ENCODE measurements at regions not wholly inside any gene's neighbourhood (a gene's known extent, or its start where the extent isn't known, plus 50 kb on each side); places are given as distances from the start of the nearest gene placed in this dataset.

DNA sequence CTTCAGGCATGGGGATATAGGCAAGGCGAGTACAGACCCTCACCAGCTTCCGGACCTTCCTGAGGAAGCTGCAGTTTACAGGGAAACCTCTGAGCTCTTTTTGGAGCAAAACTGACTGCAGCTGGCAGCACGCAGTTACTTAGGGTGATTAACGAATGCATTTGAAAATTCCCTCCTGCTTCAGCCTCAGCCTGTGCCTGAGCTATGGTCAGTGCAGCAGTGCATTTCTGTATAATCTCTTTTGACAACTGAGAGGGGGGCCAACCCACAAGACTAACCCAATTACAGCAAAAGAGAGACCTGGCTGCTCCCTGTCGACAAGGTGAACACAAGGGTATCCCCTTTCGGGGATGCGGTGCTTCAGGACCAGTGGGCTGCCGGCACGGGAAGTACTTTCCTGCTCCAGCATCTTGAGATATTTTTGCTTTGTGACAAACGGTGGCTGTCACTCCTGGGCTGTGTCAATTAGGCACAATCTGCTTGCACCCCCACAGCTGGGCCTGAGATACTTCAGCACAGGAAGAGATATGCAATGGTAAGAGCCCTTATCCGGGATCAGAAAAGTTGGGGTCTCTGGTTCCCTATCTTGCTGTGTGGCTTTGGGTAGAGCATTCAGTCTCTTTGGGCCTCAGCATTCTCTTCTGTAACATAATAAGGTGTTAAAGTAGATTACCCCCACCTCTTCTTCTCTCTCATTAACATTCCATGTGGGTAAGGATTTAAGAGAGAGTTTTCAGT lies 141.0 kb downstream of the TMEM17 start:
- DNase-seq = no peak

DNA sequence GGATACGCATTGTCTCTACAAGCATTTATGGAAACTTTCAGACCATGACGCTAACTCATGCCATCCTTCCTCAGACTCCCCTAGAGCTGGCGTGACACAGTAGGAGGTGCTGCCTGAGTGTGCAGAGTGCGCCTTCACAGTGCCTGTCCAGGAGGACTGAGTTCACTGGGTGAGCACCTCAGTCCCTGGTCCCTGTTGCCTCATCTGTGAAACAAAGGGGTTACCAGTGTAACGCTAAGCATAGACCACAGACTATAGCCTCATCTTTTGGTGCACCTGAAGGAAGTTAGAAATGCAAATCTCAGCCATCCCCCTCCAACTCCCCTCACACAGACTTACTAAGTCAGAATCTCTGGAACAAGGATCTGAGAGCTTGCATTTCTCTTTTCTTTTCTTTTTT lies 142.8 kb downstream of the TMEM17 start:
- DNase-seq = no peak

DNA sequence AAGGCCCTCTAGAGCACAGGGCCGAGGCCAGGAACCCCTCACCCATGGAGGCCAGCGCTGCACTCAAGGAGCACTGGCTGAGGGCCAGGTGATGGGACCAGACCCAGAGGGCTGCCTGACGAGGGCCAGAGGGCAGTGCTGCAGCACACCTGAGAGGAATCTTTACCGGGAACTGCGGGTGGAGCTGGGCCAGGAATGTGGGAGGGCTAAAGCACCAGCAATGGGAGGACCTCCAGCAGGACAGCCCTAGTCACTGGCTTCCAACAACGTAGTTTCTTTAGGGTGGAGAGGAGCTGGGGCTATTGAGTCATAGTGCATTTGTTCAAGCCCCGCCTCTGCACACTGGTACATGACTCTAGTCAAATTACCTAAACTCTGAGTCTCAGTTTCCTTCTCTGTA lies 143.4 kb downstream of the TMEM17 start:
- no peak for DNase-seq

DNA sequence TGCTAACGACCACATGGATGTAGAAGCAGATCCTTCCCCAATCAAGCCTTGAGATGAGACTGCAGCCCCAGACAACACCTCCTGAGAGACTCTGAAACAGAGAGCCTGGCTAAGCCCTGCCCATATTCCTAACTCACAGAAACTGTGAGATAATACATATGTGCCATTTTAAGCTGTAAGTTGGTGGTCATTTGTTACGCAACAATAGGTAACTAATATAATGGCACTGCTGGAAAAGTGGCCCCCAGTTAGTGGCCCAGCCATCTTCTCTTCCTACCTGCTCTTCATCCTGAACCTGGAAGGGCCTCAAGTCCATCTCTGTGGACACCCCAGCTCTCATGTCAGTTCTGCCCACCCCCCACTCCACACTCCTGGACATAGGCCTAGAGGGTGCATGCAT lies 144.0 kb downstream of the TMEM17 start:
- no peak for DNase-seq

DNA sequence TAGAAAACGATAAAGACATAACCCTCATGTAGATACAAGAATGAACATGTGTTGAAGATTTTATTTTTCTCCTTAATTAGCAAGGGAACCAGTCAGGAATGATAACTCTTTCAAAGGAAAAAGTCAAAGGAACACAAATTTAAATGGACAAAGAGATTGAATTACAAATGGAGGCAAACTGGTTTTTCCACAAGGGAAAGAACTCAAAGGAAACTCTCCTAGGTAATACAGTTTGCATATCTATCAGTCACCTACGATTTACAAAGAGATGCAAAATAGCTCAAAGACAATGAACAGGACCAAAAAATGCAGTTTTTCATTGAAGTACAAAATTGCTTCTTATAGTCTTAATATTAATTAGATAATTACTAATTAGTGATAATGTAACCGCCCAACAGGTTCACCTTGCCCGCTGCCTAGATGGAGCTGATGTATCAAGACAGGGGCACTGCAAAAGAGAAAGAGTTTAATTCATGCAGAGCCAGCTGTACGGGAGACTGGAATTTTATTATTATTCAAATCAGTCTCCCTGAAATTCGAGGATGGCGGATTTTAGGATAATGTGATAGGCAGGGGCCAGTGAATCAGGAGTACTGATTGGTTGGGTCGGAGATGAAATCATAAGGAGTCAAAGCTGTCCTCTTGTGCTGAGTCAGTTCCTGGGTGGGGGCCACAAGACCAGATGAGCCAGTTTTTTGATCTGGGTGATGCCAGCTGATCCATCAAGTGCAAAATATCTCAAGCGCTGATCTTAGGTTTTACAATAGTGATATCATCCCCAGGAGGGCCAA lies 151.0 kb downstream of the TMEM17 start:
- DNase-seq = no peak

DNA sequence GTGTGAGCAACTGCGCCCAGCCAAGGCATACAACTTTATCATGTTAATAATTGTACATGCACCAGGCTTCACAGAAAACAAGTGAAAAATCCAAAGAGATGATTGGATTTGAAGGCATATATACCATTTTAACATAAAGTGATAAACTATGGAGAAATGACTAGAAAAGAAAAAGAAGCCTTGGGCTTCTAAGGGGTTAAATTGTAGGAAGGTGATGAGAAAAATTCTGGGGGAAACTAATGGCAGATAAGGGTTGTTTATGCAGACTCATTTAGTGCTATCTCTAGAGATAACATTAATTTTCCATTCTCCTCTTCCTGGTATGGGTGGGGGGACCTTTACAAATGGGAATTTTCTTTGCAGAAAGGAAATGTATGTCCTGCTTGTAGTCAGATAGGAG lies 154.0 kb downstream of the TMEM17 start:
- no peak for DNase-seq

DNA sequence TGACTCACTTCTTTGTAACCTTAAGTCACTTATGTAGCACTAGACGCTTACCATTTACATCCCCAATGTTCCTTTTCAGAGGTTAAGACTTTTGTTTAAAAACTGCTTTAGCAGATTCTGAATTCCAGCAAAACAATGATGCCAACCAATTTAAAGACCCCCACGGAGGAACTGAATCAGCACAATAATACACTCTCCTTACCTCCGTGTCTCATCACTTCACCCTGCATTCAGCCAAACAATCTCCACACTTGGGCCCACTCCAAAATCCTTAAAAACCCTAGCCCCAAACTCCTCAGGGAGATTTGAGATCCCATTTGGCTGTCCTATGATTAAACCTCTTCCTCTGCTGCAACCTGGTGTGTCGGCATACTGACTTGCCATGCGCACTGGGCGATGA lies 153.9 kb downstream of the B3GNT2 start:
- DNase-seq = no peak

DNA sequence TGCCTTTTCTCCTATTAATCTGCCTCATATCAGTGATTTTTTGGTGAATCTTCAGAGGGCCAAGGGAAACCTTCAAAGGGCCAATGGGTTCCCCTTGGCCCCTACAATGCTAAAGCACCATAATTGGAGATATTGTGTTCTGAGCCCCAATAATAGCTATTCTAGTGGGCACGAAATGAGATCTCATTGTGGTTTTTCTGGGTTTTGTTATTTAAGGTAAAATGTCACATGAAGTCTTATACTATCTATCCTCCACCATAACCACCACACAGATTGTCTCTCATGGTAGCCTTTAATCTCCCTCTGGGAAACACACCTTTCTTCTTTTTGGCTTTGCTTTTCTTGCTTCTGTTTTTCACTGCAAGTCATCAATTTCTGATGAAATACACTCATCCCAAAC lies 152.8 kb downstream of the B3GNT2 start:
- no peak for DNase-seq

DNA sequence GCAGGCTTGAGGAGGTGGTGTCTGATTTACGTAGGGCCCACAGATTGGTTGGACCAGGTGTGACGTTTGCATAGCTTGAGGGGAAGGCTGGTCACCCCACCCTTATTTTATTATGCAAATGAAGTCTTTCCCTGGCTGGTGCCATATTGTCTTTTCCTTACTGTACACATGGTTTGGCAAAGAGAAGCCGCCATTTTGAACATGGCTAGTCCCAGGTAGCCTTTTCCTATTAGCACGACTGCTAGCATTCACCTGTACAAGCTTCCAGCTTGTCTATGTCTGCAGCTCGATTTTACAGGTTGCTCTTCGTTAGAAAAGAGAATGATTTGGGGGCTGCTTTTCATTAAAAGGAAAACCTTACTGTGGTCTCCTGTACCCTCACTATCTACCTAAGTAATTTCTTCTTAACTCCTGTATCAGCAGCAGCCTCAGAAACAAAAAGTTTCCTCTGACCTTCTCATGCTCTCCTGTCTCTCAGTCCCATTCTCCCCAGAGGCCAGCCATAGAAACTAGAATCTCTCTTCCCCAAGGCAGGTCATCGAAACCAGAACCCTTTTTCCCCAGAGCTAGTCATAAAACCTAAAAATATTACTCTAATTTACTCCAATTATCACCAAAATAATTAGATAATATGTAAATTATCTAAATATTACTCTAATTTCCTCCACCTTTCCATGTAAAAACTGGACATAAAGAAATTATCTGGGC lies 151.8 kb downstream of the B3GNT2 start:
- DNase-seq = no peak

DNA sequence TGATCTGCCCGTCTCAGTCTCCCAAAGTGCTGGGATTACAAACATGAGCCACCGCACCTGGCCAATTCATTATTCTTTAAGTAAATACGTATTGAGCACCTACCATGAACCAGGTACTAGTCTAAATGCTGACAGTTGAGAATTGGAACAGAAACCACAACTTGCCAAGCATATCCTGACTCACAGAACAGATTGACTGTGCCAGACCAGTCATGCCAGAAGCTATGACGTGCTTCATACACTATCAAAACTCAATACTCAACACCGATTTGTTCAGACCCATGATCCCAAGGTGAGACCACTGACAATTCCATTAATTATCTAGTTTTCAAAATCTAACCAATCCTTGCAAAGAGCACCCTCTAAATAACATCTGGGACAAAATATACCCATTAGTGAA lies 148.6 kb downstream of the B3GNT2 start:
- no peak for DNase-seq

DNA sequence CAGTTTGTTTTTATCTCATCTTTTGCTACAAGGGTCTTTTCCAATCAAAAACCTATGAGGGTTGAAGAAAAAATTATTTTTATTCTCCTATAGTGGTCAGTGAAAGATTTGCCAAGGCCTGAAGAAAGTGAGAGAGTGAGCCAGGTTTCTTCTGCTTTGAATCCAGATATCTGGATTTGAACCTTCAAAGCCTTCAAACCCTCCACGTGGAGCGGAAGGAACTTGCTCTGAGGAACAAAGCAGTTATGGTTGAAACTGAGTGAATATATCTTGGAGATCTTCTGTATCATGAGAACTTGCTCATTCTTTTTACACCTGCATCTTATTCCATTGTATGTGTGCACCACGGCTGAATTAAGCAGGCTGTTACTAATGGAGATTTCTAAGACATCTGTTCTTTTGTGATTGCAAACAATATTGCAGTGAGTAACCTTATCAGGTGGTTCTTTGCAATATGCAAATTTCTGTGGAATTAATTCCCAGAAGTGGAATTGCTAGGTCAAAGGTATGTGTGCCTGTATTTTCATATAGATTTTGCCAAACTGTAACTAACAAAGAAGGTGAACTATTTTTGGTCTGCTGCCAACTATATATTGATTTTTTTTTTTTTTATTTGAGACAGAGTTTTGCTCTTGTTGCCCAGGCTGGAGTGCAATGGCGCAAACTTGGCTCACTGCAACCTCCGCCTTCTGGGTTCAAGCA lies 147.9 kb downstream of the B3GNT2 start:
- peak; percentile 81 for DNase-seq

DNA sequence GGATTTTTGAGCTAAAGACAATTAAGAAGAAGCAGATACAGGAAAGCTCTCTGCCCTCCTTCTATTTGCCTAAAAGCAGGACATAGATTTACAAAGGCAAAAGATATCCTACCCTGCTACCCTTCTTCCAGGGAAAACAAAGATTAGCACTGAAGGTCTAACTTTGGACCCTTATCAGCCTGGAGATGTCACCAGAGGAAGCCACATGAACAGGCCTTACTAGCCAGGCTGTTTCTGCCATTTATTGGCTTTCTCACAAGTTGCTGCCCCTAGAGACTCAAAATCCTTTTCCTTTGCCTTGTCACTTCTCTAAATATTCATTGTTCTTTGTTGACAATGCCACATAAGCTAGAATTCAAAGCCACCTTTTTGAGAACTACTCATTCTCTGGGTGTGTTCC lies 147.3 kb downstream of the B3GNT2 start:
- DNase-seq = no peak

DNA sequence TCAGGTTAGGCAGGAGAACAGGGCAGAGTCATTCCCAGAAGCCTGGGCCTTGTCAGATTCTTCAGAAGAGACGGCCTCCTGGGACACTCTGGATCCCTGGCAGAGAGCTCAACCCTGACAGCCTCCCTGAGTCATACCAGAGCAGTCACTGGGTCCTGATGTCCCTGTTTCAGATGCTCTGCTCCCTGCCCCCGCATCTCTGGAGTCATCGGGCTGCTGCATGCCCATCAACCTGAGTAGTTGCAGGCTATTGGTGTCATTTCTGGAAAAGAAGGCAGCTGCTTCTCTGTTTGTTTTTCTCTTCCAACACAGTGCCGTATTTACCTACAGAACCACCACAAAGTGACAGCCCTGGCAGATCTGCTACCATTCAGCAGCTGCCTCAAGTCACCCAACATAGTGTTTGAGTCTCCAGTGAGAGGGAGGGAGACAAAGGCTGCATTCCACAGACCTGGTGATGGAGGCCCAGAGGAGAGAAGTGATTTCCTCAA lies 145.1 kb downstream of the B3GNT2 start:
- peak; percentile 92 for DNase-seq

DNA sequence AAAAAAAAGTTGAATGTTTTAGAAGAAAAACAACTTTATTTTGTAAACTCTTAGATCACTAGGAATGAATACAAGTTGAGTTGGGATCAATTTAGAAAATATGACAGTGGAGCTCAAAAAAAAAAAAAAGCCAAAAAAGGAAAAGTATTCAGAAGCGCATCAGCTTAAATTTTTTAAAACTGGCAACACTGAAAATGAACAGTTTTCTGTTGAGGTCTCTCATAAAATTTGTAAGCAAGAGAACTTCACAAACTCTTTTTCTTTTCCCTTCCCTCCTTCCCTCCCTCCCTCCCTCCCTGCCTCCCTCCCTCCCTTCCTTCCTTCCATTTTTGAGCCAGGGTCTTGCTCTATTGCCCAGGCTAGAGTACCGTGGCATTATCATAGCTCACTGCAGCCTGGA lies 143.9 kb downstream of the B3GNT2 start:
- DNase-seq = no peak

DNA sequence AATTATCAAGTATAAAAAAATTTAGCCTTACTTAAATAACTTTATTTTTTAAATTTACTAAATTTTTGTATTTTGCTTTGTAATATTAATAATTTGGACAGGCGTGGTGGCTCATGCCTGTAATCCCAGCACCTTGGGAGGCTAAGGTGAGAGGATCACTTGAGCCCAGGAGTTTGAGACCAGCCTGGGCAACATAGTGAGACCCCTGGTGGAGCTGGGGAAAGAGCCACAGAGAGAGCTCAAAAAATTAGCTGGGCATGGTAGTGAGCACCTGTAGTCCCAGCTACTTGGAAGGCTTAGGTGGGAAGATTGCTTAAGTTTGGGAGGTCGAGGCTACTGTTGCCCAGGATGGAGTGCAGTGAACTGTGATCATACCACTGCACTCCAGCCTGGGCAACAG lies 143.5 kb downstream of the B3GNT2 start:
- no peak for DNase-seq

DNA sequence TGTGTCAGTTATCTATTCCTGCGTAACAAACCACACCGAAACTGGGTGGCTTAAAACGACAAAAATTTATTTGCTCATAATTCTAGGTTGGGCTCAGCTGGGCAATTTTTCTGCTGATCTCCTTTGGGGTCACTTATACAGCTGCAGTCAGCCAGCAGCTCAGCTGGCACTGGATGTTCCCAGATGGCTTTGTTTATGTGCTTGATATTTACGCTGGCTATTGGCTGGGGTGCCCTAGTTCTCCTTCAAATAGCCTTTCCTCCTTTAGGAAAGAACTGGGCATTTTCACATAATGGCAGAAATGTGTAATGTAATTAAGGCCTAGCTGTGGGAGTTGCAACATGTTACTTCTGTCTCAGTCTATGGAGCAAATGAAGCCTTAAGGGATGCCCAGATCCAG lies 142.2 kb downstream of the B3GNT2 start:
- DNase-seq = peak; percentile 71

DNA sequence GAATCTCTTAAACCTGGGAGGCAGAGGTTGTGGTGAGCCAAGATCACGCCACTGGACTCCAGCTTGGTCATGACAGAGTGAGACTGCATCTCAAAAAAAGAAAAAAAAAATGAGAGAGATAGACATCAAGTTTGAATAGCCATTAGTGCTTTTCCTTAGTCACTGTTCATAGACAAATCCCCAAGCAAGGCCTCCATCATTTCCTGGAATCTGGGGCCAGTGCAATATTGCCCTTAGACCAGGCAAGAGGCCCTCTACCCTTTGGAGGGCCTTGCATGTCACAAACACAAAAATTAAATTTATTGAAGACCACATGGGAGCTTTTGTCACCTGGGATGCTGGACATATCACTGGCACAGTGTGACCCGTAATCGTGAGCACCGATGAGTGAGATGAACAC lies 141.5 kb downstream of the B3GNT2 start:
- no peak for DNase-seq

DNA sequence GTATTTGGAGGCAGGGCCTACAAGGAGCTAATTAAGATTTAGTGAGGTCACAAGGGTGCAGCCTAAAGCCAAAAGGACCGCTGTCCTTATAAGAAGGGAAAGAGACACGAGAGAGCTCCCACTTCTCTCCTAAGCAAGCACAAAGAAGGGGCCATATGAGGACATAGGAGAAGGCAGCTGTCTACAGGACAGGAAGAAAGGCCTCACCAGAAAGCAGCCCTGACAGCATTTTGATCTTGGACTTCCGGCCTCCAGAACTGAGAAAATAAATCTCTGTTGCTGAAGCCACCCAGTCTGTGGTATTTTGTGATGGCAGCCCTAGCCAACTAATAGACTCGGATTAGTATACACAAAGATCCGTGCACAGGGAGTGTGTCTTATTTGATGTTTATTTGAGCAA lies 139.7 kb downstream of the B3GNT2 start:
- DNase-seq = no peak

DNA sequence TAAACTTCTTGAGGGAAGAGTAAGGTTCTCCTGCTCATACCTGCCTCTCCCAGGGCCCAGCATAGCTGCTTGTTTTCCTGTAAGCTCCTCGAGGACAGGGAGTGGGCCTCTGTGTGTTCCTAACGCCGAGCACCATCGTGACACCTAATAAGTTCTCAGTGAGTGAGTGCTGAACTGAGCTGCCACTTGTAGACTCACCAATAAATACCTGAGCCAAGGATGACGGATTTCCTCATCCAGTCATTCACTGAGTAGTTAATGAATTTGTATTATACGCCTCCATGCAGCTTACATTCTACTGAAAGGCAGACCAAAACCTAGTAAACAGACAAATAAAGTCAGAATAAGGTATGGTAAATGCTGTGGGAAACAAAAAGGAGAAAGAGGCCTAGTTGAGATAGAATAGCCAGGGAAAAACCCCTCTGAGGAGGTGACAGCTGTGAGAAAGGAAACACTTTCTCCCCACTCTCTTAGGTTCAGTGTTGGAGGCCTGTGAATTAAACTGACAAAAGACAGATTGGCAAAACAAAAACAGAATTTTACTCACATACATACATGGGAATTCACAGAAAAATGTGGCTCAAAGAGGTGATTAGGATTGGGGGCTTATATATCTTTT lies 138.6 kb downstream of the B3GNT2 start:
- DNase-seq = peak; percentile 6

DNA sequence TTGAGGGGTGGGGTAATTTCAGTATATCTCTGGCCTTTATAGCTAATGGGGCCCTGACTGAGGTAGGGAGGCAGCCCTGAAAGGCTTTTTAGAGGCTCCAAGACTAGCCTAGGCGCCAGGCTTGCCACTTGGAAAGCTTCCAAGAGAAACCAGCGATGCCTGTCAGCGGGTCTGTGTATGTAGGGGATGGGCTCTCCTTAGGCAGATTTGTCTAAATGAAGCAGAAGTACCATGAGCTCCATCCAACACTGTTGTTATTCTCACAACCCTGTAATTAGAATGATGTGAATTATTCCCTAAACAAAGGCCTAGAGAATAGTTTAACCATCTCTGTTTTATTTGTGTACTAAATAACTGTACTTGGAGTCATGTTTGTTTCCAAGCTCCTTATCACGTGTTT lies 138.1 kb downstream of the B3GNT2 start:
- DNase-seq = peak; percentile 64

DNA sequence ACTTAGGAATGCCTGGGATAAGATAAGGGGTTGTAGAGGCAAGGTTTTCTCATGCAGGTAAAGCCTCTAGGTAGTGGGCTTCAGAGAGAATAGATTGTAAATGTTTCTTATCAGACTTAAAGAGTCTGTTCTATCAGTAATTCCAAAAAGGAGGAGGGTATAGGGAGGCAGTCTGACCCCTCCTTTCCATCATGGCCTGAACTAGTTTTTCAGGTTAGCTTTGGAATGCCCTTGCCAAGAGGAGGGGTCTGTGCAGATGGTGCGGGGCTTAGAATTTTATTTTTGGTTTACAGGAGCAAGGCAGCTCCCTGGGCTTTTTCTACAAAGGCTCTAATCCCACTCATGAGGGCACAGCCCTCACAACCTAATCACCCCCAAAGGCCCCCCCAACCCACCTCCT lies 135.0 kb downstream of the B3GNT2 start:
- no peak for DNase-seq

DNA sequence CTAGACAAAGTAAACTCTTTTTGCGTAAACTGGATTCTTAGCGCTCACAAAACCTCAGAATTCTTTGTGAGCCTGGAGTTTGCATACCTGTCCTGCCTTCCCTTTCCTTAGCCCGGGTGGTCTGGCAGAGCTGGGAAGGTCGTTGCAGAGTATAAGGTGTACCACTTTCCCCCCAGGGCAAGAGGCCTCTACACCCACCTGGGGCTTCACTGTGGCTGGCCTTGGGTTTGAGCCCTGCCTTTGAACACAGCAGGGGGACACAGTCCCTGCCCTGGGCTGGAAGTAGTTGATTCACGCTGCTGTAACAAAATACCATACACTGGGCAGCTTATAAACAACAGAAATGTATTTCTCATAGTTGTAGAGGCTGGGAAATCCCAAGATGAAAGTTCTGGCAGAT lies 133.9 kb downstream of the B3GNT2 start:
- DNase-seq = no peak

DNA sequence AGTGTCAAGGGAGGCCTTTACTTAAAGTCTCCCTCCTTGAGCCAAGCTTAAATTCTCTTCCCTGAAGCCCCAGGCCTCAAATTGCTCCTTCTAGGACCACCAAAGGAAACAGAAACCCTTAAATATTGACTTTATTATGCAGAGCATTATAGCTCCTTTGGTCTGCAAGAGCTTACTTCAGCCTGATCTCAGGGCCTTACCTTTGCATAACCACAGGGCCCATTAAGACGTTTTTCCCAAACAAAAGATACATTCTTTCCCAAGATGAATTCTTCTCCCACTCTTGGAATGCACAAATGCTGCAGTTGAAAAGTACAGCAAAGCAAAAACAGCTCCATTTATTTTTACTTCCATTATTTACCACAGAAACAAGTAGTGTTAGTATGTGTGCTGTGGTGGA lies 130.8 kb downstream of the B3GNT2 start:
- DNase-seq = no peak
